Loucy (cell line): ENCODE measurements at regions not wholly inside any gene's neighbourhood (a gene's known extent, or its start where the extent isn't known, plus 50 kb on each side); places are given as distances from the start of the nearest gene placed in this dataset.

ENCODE experiments used
- H2AFZ ChIP-seq: fragments of 200-600 bp; sonication (generic); 2 replicates; pipeline ENCODE4 v1.6.0; 2016; ENCODE audit warnings: antibody characterized with exemption, mild to moderate bottlenecking, low read length, moderate library complexity
- H3F3A ChIP-seq: fragments of 200-600 bp; 2 replicates; pipeline ENCODE4 v1.6.0; 2016; ENCODE audit warnings: antibody characterized with exemption, low read depth, mild to moderate bottlenecking
- H3K27me3 ChIP-seq: fragments of 200-600 bp; sonication (generic); 2 replicates; pipeline ENCODE4 v1.6.1; 2014; ENCODE audit warnings: low read length, mild to moderate bottlenecking; ENCODE audit not compliant: insufficient read depth, poor library complexity, severe bottlenecking
- H3K36me3 ChIP-seq: fragments of 200-600 bp; sonication (generic); 2 replicates; pipeline ENCODE4 v1.6.1; 2016; ENCODE audit warnings: low read length; ENCODE audit not compliant: insufficient read depth
- H3K4me1 ChIP-seq: fragments of 200-600 bp; sonication (generic); 2 replicates; pipeline ENCODE4 v1.5.1; 2014; ENCODE audit warnings: low read length, mild to moderate bottlenecking; ENCODE audit not compliant: insufficient read depth, poor library complexity, severe bottlenecking
- H3K4me2 ChIP-seq: fragments of 200-600 bp; sonication (generic); 2 replicates; pipeline ENCODE4 v1.6.0; 2014; ENCODE audit warnings: antibody characterized with exemption, low read length, low read depth, mild to moderate bottlenecking; ENCODE audit not compliant: poor library complexity, severe bottlenecking
- H3K4me3 ChIP-seq: fragments of 200-600 bp; sonication (generic); 2 replicates; pipeline ENCODE4 v1.5.1; 2014; ENCODE audit warnings: low read length, mild to moderate bottlenecking, mixed read lengths; ENCODE audit not compliant: poor library complexity, severe bottlenecking
- H3K79me2 ChIP-seq: fragments of 200-600 bp; sonication (generic); 2 replicates; pipeline ENCODE4 v1.6.1; 2014; ENCODE audit warnings: low read length; ENCODE audit not compliant: insufficient read depth
- H3K9ac ChIP-seq: fragments of 200-600 bp; sonication (generic); 2 replicates; pipeline ENCODE4 v1.6.0; 2014; ENCODE audit warnings: mild to moderate bottlenecking, low read depth, low read length, moderate library complexity; ENCODE audit not compliant: poor library complexity, severe bottlenecking
- H3K9me2 ChIP-seq: fragments of 200-600 bp; sonication (generic); replicated peaks from 2 replicates; pipeline ENCODE4 v1.6.1; 2016; ENCODE audit warnings: low read depth, low read length, mixed read lengths
- H3K9me3 ChIP-seq: fragments of 200-600 bp; sonication (generic); 2 replicates; pipeline ENCODE4 v1.6.1; 2014; ENCODE audit warnings: mild to moderate bottlenecking, antibody characterized with exemption, low read length, low read depth; ENCODE audit not compliant: insufficient read depth
- H4K20me1 ChIP-seq: fragments of 200-600 bp; sonication (generic); 2 replicates; pipeline ENCODE4 v1.6.0; 2014; ENCODE audit warnings: antibody characterized with exemption, low read length, mild to moderate bottlenecking; ENCODE audit not compliant: insufficient read depth, poor library complexity, severe bottlenecking
- CTCF ChIP-seq: fragments of 200-600 bp; sonication (generic); conservative IDR thresholded peaks from 2 replicates; pipeline ENCODE4 v1.5.1; 2014; ENCODE audit warnings: mild to moderate bottlenecking, antibody characterized with exemption, low read length
- EZH2phosphoT487 ChIP-seq: fragments of 200-600 bp; IDR thresholded peaks from 2 replicates; pipeline ENCODE4 v1.6.1; 2018; ENCODE audit warnings: antibody characterized with exemption, mild to moderate bottlenecking, moderate library complexity, borderline replicate concordance

DNA sequence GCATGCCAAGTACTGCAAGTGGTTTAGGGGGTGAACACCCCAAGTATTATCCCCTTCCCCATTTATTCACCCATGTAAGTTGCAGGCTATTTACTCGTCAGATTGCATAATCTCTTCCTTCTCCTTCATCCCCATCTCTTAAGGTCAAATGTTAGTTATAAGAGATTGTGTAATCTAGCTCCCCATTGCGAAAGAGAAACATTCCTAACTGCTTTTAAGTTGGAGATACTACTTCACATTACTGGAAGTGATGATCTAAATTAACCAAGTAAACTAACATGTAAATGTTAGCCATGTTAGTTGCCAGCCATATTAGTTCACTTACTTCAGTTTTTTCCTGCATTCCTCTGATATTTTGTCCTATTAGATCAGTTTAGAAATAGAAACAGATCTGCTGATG, 262.3 kb downstream of the TAF11L14 start:
- Histone ChIP-seq H3K79me2 (no peaks in the 10 kb centered on the region), H4K20me1 (no peaks in the 10 kb centered on the region), H2AFZ (no peak overlapping the region)

DNA sequence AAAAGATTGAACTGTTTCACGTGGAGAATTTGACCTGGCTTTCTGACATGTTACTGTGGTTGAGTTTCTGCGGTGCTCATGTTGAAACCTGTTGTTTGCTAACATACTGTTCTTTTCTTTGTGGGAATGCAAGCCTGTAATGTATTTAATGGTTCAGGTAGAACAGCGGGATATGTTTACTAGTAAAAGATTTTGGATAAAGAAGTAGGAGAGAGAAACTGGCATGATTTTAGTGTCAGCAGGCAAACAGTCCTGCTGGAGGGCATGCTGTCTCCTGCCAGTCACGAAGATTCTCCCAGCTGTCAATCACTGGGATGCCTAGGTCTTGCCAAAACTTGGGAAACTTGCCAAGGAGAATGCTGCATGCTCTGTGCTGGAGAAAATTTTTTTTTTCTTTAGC, 263.5 kb downstream of the TAF11L14 start:
- Histone ChIP-seq H3K9ac (no peak overlapping the region), H3K36me3 (no peaks in the 10 kb centered on the region), H4K20me1 (no peaks in the 10 kb centered on the region), H3K9me2 (no peaks in the 10 kb centered on the region), H3K4me3 (no peak overlapping the region), H3K9me3 (no peaks in the 10 kb centered on the region), H3K79me2 (no peaks in the 10 kb centered on the region), H3K27me3 (no peaks in the 10 kb centered on the region), H3F3A (no peaks in the 10 kb centered on the region), H2AFZ (no peak overlapping the region), H3K4me1 (no peaks in the 10 kb centered on the region), H3K4me2 (no peak overlapping the region)
- TF ChIP-seq EZH2phosphoT487 (no peak), CTCF (no peak)

More for the DNA sequence above, 262.3 kb downstream of the TAF11L14 start:
- Histone ChIP-seq H3K4me1 (no peaks in the 10 kb centered on the region), H3K27me3 (no peaks in the 10 kb centered on the region), H3K9me3 (no peaks in the 10 kb centered on the region), H3K4me2 (no peak overlapping the region), H3F3A (no peaks in the 10 kb centered on the region), H3K4me3 (no peak overlapping the region), H3K36me3 (no peaks in the 10 kb centered on the region), H3K9me2 (no peaks in the 10 kb centered on the region), H3K9ac (no peak overlapping the region)
- no peak for TF ChIP-seq CTCF
- TF ChIP-seq EZH2phosphoT487: no peak

DNA sequence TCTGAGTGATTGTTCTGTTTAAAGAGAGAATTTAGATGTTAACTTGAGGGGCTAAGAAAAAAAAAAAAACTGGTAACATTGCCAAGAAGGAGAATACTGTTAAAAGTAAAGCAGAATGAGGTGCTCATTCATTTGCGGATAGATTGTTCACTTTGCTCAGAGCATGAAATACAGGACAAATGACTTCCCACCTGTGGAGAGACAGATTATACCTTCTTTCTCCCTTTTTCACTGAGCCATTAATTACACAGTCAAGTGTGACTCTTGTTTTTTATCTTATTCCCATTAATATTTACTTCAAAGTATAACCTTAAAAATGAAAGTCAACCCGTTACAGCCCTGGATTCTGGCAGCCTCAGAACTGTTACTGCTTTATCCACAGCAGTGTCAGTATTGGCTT, 264.5 kb downstream of the TAF11L14 start:
- no peaks in the 10 kb centered on the region for H3K9me2 ChIP-seq
- no peak overlapping the region for H3K4me2 ChIP-seq
- H3F3A ChIP-seq: no peaks in the 10 kb centered on the region
- no peaks in the 10 kb centered on the region for H3K79me2 ChIP-seq
- H3K36me3 ChIP-seq: no peaks in the 10 kb centered on the region
- H4K20me1 ChIP-seq: no peaks in the 10 kb centered on the region
- no peak for TF ChIP-seq CTCF
- no peak for TF ChIP-seq EZH2phosphoT487
- H3K9ac ChIP-seq: no peak overlapping the region
- H3K4me3 ChIP-seq: no peak overlapping the region
- no peak overlapping the region for H2AFZ ChIP-seq
- no peaks in the 10 kb centered on the region for H3K27me3 ChIP-seq
- H3K9me3 ChIP-seq: no peaks in the 10 kb centered on the region
- no peaks in the 10 kb centered on the region for H3K4me1 ChIP-seq
